ELR (cell line): ENCODE measurements at regions not wholly inside any gene's neighbourhood (a gene's known extent, or its start where the extent isn't known, plus 50 kb on each side); places are given as distances from the start of the nearest gene placed in this dataset.
A peak's percentile ranks its signal among the peaks of the same experiment; 100 is the strongest.

Experiments
- DNase-seq: peaks from one replicate; pipeline ENCODE4 v3.0.0-alpha.2; 2015; ENCODE audit warnings: low read depth

DNA sequence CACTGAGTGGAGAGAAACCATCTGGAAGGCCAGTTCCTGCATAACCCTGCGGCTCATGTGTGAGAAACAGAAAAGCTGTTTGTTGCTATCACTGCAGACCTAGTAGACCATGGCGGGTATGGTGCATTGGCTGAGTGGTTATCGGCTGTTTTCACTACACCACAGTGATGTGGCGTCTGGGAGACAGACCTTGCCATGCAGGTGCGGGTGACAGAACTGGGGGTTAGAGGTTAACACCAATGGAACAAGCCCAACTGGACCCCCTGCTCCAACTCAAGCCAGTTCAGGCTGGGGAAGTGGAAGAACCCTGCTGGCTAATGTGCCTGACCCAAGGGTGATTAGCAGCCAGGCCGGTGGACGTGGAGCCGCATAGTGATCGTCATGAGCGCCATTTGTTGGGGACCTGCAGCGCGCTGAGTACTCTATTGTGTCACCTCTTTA lies 91.9 kb downstream of the IRF8 start:
- no peak for DNase-seq

DNA sequence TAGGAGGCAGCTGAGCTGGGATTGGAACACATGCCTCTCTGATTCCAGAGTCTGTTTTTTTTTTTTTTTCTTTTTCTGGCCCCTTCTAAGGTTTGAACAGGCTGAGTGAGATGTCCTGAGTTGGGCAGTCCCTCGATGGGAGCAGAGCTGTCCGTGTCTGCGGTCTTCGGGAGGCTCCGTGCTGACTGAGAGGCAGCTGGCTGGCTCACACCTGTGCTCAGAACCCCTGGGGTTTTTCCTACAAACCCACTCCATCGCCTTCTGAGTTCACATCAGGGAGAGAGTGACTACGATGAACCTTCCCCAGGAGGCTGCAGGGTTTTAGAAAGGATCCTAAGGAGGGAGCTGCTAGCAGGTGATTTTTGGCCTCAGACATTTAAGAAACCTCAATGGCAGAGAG lies 92.5 kb downstream of the IRF8 start:
- no peak for DNase-seq

DNA sequence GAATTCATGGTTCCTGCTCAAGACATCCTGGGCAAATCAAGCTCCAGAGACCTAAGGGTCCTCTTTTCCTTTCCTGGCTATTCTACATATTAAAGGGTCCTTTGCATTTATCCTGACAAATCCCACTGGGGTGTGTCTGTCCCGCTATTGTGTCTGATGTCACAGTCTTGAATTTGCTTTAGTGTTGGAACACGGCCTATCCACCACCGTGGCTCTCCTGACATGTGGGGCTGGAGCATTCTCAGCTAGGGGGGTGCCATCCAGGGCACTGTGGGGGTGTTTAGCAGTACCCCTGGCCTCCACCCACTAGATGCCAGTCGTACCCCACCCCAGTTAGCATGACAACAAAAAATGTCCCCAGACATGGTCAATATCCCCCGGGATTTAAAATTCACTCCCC lies 92.9 kb downstream of the IRF8 start:
- no peak for DNase-seq

DNA sequence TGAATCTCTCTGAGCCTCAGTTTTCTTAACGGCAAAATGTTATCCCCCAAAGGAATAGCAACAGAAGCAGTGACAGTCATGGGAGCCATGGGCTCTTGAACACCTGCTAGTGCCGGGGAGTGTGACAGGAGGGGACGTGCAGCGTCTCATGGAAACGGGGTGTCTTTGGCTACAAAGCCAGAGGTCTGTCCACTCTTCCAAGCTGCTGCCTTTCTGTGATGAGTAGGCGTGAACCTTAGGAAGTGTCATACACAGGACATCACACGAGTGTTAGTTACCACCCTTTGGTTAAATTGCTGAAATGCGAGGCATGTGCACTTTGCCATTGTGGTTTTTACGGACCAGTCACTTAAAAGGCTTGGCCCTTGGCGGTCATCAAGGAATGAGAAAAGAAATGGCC lies 93.4 kb downstream of the IRF8 start:
- DNase-seq = no peak

DNA sequence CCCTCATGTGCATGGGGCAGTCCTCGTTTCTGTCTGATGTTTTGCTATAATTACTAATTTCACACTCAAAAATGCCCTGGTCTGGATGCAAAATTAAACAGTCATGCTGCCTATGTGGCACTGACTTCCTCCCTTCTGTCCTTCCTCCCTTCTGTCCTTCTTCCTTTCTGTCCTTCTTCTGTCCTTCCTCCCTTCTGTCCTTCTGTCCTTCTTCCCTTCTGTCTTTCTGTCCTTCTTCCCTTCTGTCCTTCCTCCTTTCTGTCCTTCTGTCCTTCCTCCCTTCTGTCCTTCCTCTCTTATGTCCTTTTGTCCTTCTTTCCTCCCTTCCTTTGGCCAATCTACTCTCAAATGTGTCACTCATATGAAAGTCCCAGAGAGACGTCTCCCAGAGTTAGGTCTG lies 93.8 kb downstream of the IRF8 start:
- no peak for DNase-seq

DNA sequence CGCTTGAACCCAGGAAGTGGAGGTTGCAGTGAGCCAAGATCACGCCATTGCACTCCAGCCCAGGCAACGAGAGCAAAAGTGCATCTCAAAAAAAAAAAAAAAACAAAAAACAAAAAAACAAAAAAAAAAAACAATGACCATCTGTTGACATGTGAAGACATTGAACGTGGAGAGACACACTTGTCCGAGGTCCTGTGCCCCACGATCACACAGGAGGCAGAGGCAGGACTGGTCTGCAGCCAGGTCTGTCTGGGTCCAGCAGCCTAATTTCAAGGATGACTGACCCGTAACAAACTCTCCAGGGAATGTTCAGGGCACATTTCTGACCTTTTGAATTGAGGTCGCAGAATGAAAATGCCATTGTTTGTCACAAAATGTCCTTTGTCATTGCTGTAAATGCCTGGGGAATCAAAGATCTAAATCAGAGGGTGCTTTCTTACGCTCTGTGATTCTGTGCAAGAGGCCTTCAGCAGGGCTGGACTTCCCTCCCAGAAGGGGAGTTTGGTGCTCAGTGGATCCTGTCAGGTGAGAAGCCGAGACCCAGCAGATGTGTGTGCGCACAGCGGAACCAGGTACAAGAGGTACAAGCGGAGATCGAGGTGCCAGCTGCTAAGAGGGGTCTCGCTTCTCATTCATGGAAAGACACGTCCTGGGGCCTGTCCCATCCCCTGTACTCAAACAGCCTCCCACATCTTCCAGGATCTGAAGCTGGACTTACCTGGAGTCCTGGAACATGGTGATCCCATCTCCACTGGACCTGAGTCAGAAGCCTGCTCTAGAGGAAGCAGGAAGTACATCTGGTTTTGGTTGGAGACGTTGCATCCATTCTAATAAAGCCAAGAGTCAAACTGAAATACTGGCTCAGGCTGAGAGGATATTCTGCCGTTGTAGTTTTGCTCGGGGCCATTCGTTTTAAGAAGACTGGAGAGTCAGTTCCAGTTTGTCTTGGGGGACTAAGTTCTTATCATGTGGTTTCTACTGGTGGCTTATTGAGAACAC lies 95.8 kb downstream of the IRF8 start:
- no peak for DNase-seq

DNA sequence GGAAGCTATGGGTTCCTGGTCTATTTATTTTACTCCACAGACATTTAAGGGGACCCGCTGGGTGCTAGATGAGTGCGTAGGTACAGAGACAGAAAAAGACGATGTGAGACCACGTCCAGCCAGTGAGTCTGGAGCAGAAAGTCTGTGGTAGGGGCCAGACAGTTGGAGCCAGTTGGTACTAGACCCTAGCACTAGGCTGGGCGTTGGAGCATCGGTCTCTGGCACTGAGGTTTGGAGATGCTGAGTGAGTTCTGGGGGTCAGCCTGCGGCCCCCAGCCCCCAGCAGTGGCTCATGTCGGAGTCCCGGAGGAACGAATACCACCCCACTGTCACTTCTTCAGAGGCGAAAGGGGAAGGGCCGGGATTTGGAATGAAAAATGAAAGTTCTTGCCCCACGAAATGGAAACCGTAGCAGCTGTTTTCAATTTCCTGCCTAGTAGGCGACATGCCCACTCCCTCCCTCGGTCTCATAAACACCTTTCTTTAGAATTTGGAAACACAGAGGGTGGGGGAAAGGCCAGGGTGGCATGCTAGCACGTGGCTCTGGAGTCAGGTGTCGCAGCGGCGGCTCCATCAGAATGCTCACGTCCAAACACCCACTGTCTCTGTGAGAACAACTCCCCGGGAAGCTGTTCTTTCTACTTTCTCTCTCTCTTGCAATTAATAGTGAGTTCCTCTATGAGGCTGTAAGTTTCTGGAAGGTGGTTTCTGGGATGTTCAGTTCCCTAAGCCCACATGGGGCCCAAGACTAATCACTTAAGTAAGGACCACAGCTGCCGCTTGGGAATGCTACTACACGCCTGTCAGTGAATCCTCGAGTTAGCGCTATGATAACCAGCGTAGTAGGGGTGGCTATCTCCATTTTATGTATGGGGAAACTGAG lies 96.8 kb downstream of the IRF8 start:
- DNase-seq = no peak

DNA sequence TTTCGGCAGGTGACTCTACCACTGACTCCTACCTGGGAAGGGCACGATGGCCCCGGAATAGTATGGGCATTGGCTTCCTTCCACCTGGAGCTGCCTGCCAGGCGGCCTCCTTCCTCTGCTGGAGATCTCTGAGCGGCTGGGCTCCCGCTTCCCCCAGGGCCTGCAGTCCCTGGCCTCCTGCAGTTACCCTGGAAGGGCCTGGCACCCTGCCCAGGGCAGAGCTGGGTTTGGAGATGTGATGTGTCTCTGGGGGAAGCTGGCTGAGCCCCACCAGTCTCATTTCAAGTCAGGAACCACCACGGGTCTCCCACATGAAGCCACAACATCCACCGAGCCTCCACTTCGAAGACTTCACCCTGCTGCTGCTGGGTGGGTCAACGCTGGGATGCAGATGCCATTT lies 97.9 kb downstream of the IRF8 start:
- no peak for DNase-seq

DNA sequence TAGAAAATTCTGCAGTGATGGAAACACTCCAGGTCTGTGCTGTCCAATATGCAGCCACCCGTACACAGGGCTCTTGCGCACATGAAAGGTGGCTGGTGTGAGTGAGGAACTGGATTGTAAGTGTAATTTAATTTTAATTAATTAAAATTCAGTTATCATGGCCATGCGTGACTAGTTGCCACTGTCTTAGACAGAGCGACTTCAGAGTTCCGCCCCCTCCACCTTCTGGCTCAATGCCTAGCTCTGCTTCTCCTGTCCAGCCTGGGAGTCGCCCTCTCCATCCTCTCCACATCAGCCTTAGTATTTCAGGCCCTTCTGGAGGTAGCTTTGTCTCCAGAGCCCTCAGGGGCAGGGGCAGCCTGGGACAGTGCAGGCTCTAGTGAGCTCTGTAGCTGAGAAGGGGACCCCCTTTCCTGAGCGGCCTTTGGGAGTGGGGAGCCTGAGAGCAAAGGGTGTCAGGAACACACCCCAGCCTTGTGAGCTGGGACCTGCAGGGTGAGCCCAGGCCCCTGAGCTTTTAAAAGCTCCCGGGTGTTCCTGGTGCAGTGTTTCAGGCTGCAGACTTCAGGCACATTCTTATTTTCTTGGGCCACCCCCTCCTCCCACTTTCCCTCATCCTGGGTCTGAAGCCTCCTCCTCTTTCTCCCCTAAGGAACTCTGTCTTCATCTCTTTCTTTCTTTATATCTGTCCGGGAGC lies 99.4 kb downstream of the IRF8 start:
- DNase-seq = no peak

DNA sequence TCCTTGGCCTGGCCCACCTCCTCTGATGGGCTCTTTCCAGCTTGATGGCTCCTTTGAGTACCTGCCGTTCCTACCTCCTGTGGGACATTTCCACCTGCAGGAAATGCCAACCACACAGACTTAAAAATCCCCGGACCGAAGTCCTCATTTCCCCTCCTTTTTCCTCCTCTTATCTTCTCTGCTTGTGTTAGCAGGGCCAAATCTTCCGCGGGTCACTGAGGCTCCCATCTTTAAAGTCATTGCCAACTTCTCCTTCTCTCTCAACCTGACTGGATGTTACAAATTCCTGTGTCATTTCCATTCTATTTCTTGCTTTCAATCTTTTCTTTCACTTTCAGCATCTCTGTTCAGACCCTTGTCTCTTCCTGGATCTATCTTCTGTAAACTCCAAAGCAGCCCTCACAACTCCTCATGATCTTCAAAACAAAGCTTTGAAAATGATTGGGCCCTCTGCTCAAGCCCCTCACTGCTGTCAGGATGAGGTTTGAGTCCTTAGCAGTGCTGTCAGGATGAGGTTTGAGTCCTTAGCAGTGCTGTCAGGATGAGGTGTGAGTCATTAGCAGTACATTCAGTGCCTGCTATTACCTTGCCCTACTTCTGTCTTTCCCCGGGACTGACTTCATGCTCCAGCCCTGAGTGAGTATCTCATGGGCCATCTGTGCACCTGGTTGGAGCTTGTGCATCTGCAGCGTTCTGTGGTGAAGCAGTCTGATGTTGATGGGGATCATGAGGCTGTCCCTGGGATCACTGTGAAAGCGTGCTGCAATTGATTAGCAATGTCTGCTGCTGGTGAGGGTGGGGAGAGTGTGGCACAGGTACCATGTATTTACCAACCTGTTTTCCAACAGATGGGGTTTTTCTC lies 100.1 kb downstream of the IRF8 start:
- peak; percentile 15 for DNase-seq

DNA sequence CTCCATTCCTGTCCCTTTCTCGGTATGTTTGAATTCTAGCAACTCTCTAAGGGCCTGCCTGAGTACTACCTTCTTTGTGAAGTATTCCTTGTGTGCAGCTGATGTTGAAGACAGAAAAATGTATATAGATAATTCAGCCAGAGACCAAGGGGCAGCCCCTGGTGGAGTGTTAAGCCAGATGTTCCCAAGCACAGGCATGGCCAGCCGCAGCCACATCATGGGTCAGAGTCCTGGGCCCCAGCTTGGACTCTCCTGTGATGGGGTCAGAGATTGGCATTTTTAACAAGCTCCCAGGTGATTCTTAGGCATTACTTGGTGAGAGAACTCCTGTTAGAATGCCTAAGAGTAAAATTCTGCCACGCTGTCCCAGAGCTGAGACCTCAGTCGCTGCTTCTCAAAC lies 100.8 kb downstream of the IRF8 start:
- no peak for DNase-seq

DNA sequence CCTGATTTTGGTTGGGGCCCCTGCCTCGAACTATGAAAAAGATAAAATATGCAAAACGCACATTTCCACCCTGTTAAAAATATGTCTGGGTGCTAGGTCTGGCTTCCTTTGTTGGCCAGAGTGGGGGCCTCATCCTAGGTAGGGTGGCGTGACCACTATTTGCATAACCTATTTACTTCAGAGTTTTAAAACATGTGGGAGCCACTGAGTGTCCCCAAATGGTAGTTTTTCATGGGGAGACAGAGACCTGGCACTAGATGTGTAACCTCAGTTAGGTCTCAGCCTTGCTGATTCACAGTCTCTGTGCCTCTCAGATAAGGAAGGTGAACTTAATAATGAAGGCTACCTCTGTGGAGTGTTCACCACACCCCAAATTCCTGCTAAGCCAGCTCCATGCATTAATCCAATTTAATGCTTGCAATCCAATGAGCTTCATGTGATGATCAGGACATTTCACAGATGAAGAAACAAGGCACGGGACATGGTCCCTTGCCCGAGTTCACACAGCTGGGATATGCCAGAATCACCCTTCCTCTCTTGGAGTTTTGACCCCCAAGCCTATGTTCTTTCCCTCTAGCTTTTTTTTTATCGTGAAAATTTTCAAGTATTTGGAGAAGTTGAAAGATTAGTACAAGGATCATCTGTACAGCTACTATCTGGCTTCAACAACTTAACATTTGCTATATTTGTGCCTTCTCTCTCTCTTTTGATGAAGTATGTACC lies 103.4 kb downstream of the IRF8 start:
- no peak for DNase-seq

DNA sequence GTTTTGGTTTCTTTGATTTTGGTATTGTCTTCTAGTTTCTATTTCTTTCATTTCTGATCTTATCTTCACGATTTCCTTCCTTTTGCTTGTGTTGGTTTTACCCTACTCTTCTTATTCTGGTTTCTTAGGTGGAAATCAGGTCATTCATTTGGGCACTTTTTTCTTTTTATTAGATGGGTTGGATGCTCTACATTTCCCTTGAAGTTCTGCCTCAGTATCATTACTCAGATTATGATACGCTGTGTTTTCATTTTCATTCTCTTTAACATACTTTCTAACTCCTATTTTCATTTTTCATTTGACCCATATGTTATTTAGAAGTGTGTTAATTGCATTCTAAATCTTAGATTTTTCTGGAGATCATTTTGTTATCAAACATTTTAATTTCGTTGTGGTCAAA lies 108.6 kb downstream of the IRF8 start:
- no peak for DNase-seq

DNA sequence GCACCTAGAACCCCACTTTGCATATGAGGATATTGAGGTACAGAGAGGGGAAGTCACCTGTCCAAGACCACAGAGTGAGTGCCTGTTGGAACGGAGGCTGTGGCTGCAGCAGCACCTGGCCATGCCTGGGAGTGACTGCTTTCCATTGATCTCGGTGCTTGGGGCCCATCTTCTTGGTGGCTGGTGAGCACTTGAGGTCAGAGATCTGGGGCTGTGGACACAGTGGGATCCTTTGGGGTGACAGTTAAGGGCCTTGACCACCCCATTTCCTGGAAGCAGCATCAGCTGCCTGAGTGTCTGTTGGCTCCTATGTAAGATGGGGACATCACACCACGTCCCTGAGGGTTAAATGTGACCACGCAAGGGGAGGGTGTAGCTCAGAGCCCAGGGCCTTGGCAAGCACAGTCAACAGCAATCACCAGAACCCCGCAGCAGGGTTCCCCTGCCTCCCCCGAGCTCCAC lies 111.7 kb downstream of the IRF8 start:
- no peak for DNase-seq

DNA sequence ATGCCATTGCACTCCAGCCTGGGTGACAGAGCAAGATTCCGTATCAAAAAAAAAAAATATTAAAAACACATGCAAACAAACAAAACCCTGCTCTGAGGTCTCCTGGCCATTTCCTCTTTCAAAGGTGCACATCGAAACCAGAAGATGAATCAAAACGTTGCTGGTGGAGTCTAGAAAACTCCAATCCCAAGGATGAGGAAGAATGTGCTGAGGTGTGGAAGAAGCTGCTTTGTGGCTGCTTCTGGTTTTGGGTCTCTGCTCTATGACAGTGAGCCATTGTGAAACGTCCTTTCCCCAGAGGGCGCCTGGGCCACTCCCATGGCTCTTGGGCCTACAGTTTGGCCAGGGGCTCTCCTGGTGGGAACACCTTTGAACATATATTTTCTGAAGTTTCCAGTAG lies 112.6 kb downstream of the IRF8 start:
- no peak for DNase-seq

DNA sequence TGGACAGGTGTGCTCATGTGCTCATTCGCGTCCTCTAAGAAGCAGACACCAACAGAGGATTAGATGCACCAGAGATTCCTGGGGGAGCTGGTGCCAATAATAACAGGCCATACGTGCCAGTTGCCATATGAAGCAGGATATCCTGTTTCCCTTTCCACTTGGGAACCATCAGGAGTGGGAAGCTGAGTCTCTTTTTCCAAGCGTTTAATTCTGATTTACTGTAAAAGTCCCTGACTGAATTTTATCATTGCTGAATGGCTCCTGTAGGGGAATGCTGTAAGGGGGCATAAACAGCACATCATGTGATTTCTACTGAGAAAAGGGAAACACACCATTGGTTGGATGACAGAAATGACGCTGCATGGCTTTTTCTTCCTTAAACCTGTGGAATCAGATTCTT lies 113.3 kb downstream of the IRF8 start:
- no peak for DNase-seq

DNA sequence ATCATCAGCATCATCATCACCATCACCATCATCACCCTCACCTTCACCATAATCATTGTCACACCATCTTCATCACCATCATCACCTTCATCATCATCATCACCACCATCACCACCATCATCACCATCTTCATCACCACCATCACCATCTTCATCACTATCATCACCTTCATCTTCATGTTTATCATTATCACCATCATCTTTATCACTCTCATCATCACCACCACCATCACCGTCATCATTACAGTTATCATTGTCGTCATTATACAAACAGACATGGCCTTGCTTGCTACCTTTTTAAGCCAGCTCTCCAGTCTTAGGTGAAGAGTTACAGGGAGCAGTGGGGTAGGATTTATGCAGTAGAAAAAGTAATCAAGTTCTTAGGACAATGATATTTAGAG lies 114.9 kb downstream of the IRF8 start:
- DNase-seq = no peak

DNA sequence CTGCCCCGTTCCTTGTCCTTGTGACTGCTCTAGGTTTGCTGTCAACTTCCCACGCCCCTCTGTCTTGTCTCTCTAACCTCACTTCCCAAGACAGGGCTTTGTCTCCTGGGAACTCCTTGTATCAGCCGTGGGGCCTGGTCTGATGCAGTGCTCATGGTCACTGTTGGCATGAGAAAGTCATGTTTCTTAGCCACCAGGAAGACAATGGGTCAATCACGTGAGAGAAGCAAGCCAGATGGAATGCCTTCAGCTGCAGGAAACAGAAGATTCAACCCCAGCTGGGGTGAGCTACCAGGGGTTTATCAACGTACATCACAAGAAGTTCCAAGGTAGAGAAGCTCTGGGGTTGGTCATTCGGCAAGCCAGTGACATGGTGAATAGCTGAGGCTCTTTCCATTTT lies 116.6 kb downstream of the IRF8 start:
- no peak for DNase-seq

DNA sequence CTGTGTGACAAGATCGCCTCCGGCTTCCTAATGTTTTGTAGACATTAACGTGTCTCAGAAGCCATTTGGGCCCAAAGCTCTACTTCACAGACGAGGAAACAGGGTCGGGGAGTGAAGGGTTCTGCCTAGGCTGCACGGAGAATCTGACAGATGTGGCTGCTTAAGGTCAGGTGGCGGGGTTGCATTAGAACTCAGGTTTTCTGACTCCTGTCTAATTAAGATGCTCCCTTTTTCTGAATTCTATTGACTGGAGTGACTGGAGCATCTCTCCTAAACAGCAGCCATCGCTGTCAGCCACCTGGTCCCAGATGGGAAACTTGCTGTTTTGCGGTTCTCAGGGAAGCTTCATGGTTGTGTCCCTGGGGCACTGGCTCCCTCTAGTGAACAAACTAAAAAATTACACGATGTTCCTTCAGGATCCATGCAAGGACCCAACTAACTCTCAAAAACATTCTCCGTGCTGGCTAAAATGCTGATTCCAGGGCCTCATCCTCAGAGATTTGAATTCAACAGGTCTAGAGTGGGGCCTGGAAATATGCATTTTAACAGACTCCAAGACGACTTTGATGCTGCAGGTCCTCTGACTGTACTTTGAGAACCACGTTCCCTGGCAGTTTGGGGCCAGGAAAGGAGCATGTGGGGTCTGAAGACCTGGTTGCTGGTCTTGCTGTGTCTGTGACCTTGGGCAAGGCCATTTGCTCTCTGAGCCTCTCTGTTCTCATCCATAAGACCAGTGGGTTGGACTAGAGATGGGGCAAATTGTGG lies 117.4 kb downstream of the IRF8 start:
- peak; percentile 67 for DNase-seq

DNA sequence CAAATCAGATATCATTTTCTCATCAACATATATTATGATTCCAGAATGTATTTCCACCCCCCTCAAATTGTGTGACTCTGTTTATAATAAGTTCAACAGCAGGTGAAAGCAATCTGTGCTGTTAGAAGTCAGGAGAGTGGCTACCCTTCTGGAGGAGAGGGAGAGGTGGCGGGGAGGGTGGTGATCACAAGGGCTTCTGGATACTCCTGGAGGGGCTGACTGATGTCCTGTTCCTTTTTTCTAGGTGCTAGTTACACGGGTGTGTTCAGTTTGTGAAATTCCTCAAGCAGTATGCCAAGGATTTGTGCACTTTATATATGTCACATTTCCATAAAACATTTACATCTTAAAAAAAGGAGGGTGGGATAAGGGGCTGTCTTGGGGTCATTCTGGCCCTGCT lies 119.1 kb downstream of the IRF8 start:
- DNase-seq = no peak
